Activated CD4-positive, alpha-beta T cell treated with anti-CD3 and anti-CD28 coated beads for 24 hours (primary cell): ENCODE measurements at regions not wholly inside any gene's neighbourhood (a gene's known extent, or its start where the extent isn't known, plus 50 kb on each side); places are given as distances from the start of the nearest gene placed in this dataset.
"Not testable (repeated sequence)": the region's sequence is repeated elsewhere in the genome, so short reads cannot be mapped to it uniquely, and the experiment has no call there.

Source experiments
- DNase-seq, 2 donors: peaks; one replicate each; pipeline ENCODE4 v3.0.0-alpha.2; 2020; ENCODE audit warnings: low read depth in 2 of 2

GRCh38 chr16:52104993-52105392 is 441.9 kb downstream of the TOX3 start:
- DNase-seq, result not testable (repeated sequence)

- no peak for DNase-seq
Measured at GRCh38 chr16:52103791-52104190, 443.2 kb downstream of the TOX3 start.

- no peak for DNase-seq
Measured at GRCh38 chr16:52101246-52101645, 445.7 kb downstream of the TOX3 start.

- DNase-seq, result no peak
Measured at GRCh38 chr16:52099382-52099781, 447.6 kb downstream of the TOX3 start.

- DNase-seq, result no peak
Measured at GRCh38 chr16:52095471-52095870, 451.5 kb downstream of the TOX3 start.

GRCh38 chr16:52092126-52092525 is 454.8 kb downstream of the TOX3 start:
- DNase-seq, result no peak

GRCh38 chr16:52090080-52090479 is 456.9 kb downstream of the TOX3 start:
- no peak for DNase-seq

- no peak for DNase-seq
Measured at GRCh38 chr16:52089476-52089875, 457.5 kb downstream of the TOX3 start.

GRCh38 chr16:52086901-52087300 is 460.0 kb downstream of the TOX3 start:
- DNase-seq, result no peak

GRCh38 chr16:52078716-52079655 is 468.0 kb downstream of the TOX3 start:
- no peak for DNase-seq

GRCh38 chr16:52077607-52078006 is 469.3 kb downstream of the TOX3 start:
- no peak for DNase-seq

- no peak for DNase-seq
Measured at GRCh38 chr16:52076801-52077201, 470.1 kb downstream of the TOX3 start.

GRCh38 chr16:52076332-52076731 is 470.6 kb downstream of the TOX3 start:
- no peak for DNase-seq

- no peak for DNase-seq
Measured at GRCh38 chr16:52074133-52074532, 472.8 kb downstream of the TOX3 start.

GRCh38 chr16:52073024-52073423 is 473.9 kb downstream of the TOX3 start:
- no peak for DNase-seq

- no peak for DNase-seq
Measured at GRCh38 chr16:52071101-52071500, 475.8 kb downstream of the TOX3 start.

GRCh38 chr16:52070341-52071057 is 476.4 kb downstream of the TOX3 start:
- no peak for DNase-seq

GRCh38 chr16:52069866-52070265 is 477.1 kb downstream of the TOX3 start:
- no peak for DNase-seq

- no peak for DNase-seq
Measured at GRCh38 chr16:52068447-52069074, 478.4 kb downstream of the TOX3 start.

GRCh38 chr16:52066962-52067361 is 480.0 kb downstream of the TOX3 start:
- DNase-seq, result no peak

GRCh38 chr16:52056259-52056658 is 490.7 kb downstream of the TOX3 start:
- DNase-seq, result no peak

- no peak for DNase-seq
Measured at GRCh38 chr16:52055381-52055780, 491.6 kb downstream of the TOX3 start.

GRCh38 chr16:52054326-52054725 is 492.6 kb downstream of the TOX3 start:
- no peak for DNase-seq
